K562 (cell line): ENCODE measurements at regions not wholly inside any gene's neighbourhood (a gene's known extent, or its start where the extent isn't known, plus 50 kb on each side); places are given as distances from the start of the nearest gene placed in this dataset.

Experiments used
- ATAC-seq: fragments of 200-7000 bp; cut with Tn5 transposase; 3 replicates; pipeline ENCODE4 v1.9.1; 2020; ENCODE audit warnings: moderate library complexity
- BruUV-seq: library from RNA; stranded (reverse); fragments of 400-500 nt; replicated peaks from 2 replicates; lab custom pipeline; 2021; lab: Mats Ljungman, UMichigan
- CTCF ChIA-PET: fragments of 300-600 bp; formaldehyde crosslinking; extraction: SDS; loops from one replicate; lab custom pipeline; 2021; ENCODE audit warnings: low intra/inter-chr PET ratio; lab: Yijun Ruan, JAX
- POLR2A ChIA-PET: fragments of 300-600, 350-650 bp; sonication (Branson Sonifier 250); formaldehyde crosslinking; extraction: SDS; loops from one replicate; lab custom pipeline; 2021; ENCODE audit warnings: antibody characterized with exemption, inconsistent platforms; lab: Yijun Ruan, JAX
- DNase-seq, 4 experiments: peaks; one replicate each; pipeline versions ENCODE4 v3.0.0 to v3.0.0-alpha.2; 2011 to 2018; ENCODE audit warnings: low spot score in 3 of 4, mixed read lengths in 3 of 4; ENCODE audit errors: extremely low read depth in 1 of 4
- FAIRE-seq: peaks from 2 replicates; lab custom pipeline; 2011; peaks lifted over from hg19 to GRCh38; lab: Jason Lieb, UNC
- H2AFZ ChIP-seq: 2 replicates; pipeline ENCODE4 v1.6.0; 2011; ENCODE audit warnings: low read depth, low read length, control low read depth, inconsistent platforms
- H3K27ac ChIP-seq: fragments of 200-600 bp; 3 replicates; pipeline ENCODE4 v1.8.0; 2011; ENCODE audit warnings: low read depth, mild to moderate bottlenecking, control low read depth, inconsistent platforms, low read length, moderate library complexity, mixed read lengths; ENCODE audit errors: extremely low read depth
- H3K27me3 ChIP-seq, 2 experiments: fragments of 300-600 bp in 1 of 2; 2 replicates in 1 of 2; 3 replicates in 1 of 2; pipeline versions ENCODE4 v1.6.0 to v1.8.0; 2011; ENCODE audit warnings: inconsistent platforms in 2 of 2, low read length in 2 of 2, mild to moderate bottlenecking in 1 of 2, mixed read lengths in 1 of 2, moderate library complexity in 1 of 2; ENCODE audit not compliant: control insufficient read depth in 2 of 2, insufficient read depth in 2 of 2
- H3K36me3 ChIP-seq: fragments of 300-600 bp; 3 replicates; pipeline ENCODE4 v1.8.0; 2011; ENCODE audit warnings: mild to moderate bottlenecking, low read length, inconsistent platforms; ENCODE audit not compliant: control insufficient read depth, insufficient read depth
- H3K4me1 ChIP-seq, 2 experiments: fragments of 200-600 bp in 1 of 2; replicated peaks in 1 of 2; 2 replicates in 1 of 2; 3 replicates in 1 of 2; pipeline versions ENCODE4 v1.5.1 to v1.8.0; 2011; ENCODE audit warnings: inconsistent platforms in 2 of 2, low read length in 2 of 2, mild to moderate bottlenecking in 1 of 2, mixed read lengths in 1 of 2, moderate library complexity in 1 of 2; ENCODE audit not compliant: control insufficient read depth in 2 of 2, insufficient read depth in 2 of 2
- H3K4me2 ChIP-seq: 2 replicates; pipeline ENCODE4 v1.6.1; 2011; ENCODE audit warnings: low read length, control low read depth, inconsistent platforms, mixed read lengths; ENCODE audit not compliant: insufficient read depth
- H3K4me3 ChIP-seq: fragments of 200-600 bp; sonication (generic), shearing (Covaris generic); 2 replicates; pipeline ENCODE4 v1.5.1; 2016; ENCODE audit warnings: control low read depth, inconsistent platforms
- H3K79me2 ChIP-seq: fragments of 200-600 bp; 3 replicates; pipeline ENCODE4 v1.8.0; 2011; ENCODE audit warnings: low read length, inconsistent platforms; ENCODE audit not compliant: control insufficient read depth, insufficient read depth
- H3K9ac ChIP-seq, 2 experiments: 2 replicates each; pipeline versions ENCODE4 v1.6.0 to v1.6.1; 2011; ENCODE audit warnings: low read depth in 2 of 2, low read length in 2 of 2, control low read depth in 1 of 2, inconsistent platforms in 1 of 2, mild to moderate bottlenecking in 1 of 2, mixed read lengths in 1 of 2; ENCODE audit not compliant: insufficient read depth in 1 of 2
- H3K9me1 ChIP-seq: one replicate; pipeline ENCODE4 v1.6.0; 2011; ENCODE audit warnings: inconsistent platforms, mild to moderate bottlenecking, low read length, moderate library complexity; ENCODE audit not compliant: control insufficient read depth, insufficient read depth
- H3K9me3 ChIP-seq: replicated peaks from 2 replicates; pipeline ENCODE4 v1.5.1; 2011; ENCODE audit warnings: low read depth, low read length, inconsistent platforms; ENCODE audit not compliant: control insufficient read depth, insufficient read depth
- H4K20me1 ChIP-seq: replicated peaks from 2 replicates; pipeline ENCODE4 v1.6.1; 2011; ENCODE audit warnings: low read length, inconsistent platforms, mixed read lengths; ENCODE audit not compliant: control insufficient read depth, insufficient read depth
- BDP1 ChIP-seq: IDR thresholded peaks from 3 replicates; pipeline ENCODE4 v1.6.1; 2011; ENCODE audit not compliant: insufficient read length, insufficient read depth
- CCNT2 ChIP-seq: IDR thresholded peaks from 2 replicates; pipeline ENCODE4 v1.6.1; 2011; ENCODE audit warnings: borderline replicate concordance, low read depth, mild to moderate bottlenecking, moderate library complexity, mixed read lengths, low read length; ENCODE audit not compliant: insufficient read length; ENCODE audit errors: extremely low read depth
- CEBPB ChIP-seq: fragments of 450-650 bp; IDR thresholded peaks from 2 replicates; pipeline ENCODE4 v1.6.1; 2016; ENCODE audit warnings: missing genetic modification characterization, missing compliant biosample characterization
- CHD1 ChIP-seq: fragments of 200-600 bp; sonication (generic); IDR thresholded peaks from one replicate; pipeline ENCODE4 v1.6.1; 2012; ENCODE audit warnings: mild to moderate bottlenecking, moderate library complexity, low read length, inconsistent platforms
- DACH1 ChIP-seq: fragments of 450-650 bp; IDR thresholded peaks from 2 replicates; pipeline ENCODE4 v1.6.1; 2018; ENCODE audit not compliant: partially characterized antibody
- ESRRB ChIP-seq: fragments of 250-450 bp; sonication (Bioruptor Pico); IDR thresholded peaks from 2 replicates; pipeline ENCODE4 v1.5.0; 2020; ENCODE audit warnings: mild to moderate bottlenecking, moderate library complexity, borderline replicate concordance
- HCFC1 ChIP-seq: IDR thresholded peaks from 2 replicates; pipeline ENCODE4 v1.6.1; 2012; ENCODE audit warnings: low read depth, low read length, improper control_type of control experiment
- KAT2B ChIP-seq: IDR thresholded peaks from one replicate; pipeline ENCODE4 v1.6.1; 2012; ENCODE audit warnings: low read depth, mild to moderate bottlenecking, control low read depth, inconsistent platforms, low read length, moderate library complexity
- LARP7 ChIP-seq: fragments of 450-650 bp; IDR thresholded peaks from 2 replicates; pipeline ENCODE4 v1.6.1; 2016
- PHB ChIP-seq: fragments of 250-450 bp; sonication (Bioruptor Pico); IDR thresholded peaks from 2 replicates; pipeline ENCODE4 v1.5.0; 2021
- POLR2AphosphoS2 ChIP-seq: IDR thresholded peaks from 2 replicates; pipeline ENCODE4 v1.6.1; 2012; ENCODE audit warnings: low read length, improper control_type of control experiment
- PPARD ChIP-seq: fragments of 250-450 bp; sonication (Bioruptor Pico); IDR thresholded peaks from 2 replicates; pipeline ENCODE4 v1.8.0; 2022; ENCODE audit warnings: inconsistent platforms, mild to moderate bottlenecking, moderate library complexity
- TAF7 ChIP-seq: fragments of 450-650 bp; IDR thresholded peaks from 2 replicates; pipeline ENCODE4 v1.6.1; 2016; ENCODE audit warnings: missing genetic modification characterization, missing compliant biosample characterization
- TFAM ChIP-seq: fragments of 250-450 bp; sonication (Bioruptor Pico); conservative IDR thresholded peaks from 2 replicates; pipeline ENCODE4 v1.5.0; 2021; ENCODE audit warnings: mild to moderate bottlenecking, moderate library complexity
- ZBTB12 ChIP-seq: fragments of 250-450 bp; sonication (Bioruptor Pico); IDR thresholded peaks from 2 replicates; pipeline ENCODE4 v1.4.0; 2020
- ZC3H4 ChIP-seq: sonication (generic); formaldehyde crosslinking; IDR thresholded peaks from 2 replicates; pipeline ENCODE4 v1.9.0; 2021; ENCODE audit warnings: missing genetic modification reagents, borderline replicate concordance
- ZNF253 ChIP-seq: fragments of 250-450 bp; sonication (Bioruptor Pico); conservative IDR thresholded peaks from 2 replicates; pipeline ENCODE4 v1.6.1; 2021; ENCODE audit warnings: mild to moderate bottlenecking
- ZNF282 ChIP-seq: sonication (generic); formaldehyde crosslinking; IDR thresholded peaks from 2 replicates; pipeline ENCODE4 v1.8.1; 2023; ENCODE audit warnings: missing genetic modification reagents
- WGBS: fragments of 100-300 bp; shearing (Covaris generic); methylation state at CpG from one replicate; pipeline ENCODE4 v1.1.6; 2016; ENCODE audit warnings: low coverage, mixed read lengths; ENCODE audit not compliant: insufficient coverage; ENCODE audit errors: missing lambda C conversion rate; 5-methylcytosine and 5-hydroxymethylcytosine counted together
- in situ Hi-C: fragments of 300-500 bp; cut with MboI; formaldehyde crosslinking; loops from 4 replicates; pipeline ENCODE4 v1.15.0; 2018; ENCODE audit warnings: inconsistent platforms, mixed read lengths
- intact Hi-C: fragments of 100-400 bp; cut with micrococcal nuclease; formaldehyde crosslinking; loops from 2 replicates; pipeline ENCODE4 v1.14.2; 2022
- TF ChIP-seq, protein P1 (sequence below): fragments of 250-450 bp; sonication (Bioruptor Pico); IDR thresholded peaks from 2 replicates; pipeline ENCODE4 v1.4.0; 2020; ENCODE audit warnings: mild to moderate bottlenecking, moderate library complexity, borderline replicate concordance

DNA sequence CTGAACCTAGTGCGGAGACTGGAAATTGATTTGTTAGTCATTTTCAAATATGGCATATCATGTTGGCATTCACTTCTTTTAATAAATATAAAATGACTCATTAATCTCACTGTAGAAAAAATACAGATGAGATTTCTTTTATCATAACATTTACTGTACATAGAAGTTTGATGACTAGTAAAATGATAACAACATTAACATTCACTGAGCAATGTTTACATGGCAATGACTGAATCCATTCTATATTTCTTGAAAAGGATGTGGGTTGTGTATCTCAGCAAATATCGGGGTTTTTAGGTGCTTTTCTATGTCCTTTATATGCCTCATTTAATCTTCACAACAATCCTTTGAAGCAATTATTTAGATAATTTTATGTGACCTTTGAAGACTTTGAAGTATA lies 920.9 kb upstream of the FAT3 start:
- Histone ChIP-seq H3K27me3 (no peaks in the 10 kb centered on the region), H2AFZ (no peak overlapping the region), H3K9me3 (no peaks in the 10 kb centered on the region), H3K27ac (no peak overlapping the region), H4K20me1 (no peaks in the 10 kb centered on the region), H3K4me1 (no peaks in the 10 kb centered on the region), H3K9me1 (no peaks in the 10 kb centered on the region), H3K4me3 (no peak overlapping the region), H3K9ac (no peak overlapping the region), H3K79me2 (no peaks in the 10 kb centered on the region), H3K36me3 (no peaks in the 10 kb centered on the region), H3K4me2 (no peak overlapping the region)
- ATAC-seq (no peak), DNase-seq (no peak), FAIRE-seq (no peak)
- ChIA-PET POLR2A (no interaction called here), CTCF (no interaction called here)
- in situ Hi-C loops = no loop called here
- intact Hi-C loops = no loop called here
- BruUV-seq = no TSS peak
- TF ChIP-seq PPARD (CRISPR knock-in tag) (no peak), CHD1 (no peak), CEBPB (tag) (no peak), ESRRB (no peak), LARP7 (no peak), ZNF282 (no peak), HCFC1 (no peak), ZC3H4 (CRISPR knock-in tag) (no peak), PHB (no peak), POLR2AphosphoS2 (no peak), DACH1 (no peak), ZNF253 (CRISPR knock-in tag) (no peak), KAT2B (no peak), ZBTB12 (CRISPR knock-in tag) (no peak), CCNT2 (no peak), TFAM (CRISPR knock-in tag) (no peak), TAF7 (tag) (no peak), BDP1 (no peak)
- TF ChIP-seq, protein P1, sequence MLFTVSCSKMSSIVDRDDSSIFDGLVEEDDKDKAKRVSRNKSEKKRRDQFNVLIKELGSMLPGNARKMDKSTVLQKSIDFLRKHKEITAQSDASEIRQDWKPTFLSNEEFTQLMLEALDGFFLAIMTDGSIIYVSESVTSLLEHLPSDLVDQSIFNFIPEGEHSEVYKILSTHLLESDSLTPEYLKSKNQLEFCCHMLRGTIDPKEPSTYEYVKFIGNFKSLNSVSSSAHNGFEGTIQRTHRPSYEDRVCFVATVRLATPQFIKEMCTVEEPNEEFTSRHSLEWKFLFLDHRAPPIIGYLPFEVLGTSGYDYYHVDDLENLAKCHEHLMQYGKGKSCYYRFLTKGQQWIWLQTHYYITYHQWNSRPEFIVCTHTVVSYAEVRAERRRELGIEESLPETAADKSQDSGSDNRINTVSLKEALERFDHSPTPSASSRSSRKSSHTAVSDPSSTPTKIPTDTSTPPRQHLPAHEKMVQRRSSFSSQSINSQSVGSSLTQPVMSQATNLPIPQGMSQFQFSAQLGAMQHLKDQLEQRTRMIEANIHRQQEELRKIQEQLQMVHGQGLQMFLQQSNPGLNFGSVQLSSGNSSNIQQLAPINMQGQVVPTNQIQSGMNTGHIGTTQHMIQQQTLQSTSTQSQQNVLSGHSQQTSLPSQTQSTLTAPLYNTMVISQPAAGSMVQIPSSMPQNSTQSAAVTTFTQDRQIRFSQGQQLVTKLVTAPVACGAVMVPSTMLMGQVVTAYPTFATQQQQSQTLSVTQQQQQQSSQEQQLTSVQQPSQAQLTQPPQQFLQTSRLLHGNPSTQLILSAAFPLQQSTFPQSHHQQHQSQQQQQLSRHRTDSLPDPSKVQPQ (CRISPR knock-in tag) = no peak
- 0% methylated on average over 2 of the region's 2 CpGs for WGBS
